Activated T-helper 1 cell treated with anti-CD3 and anti-CD28 coated beads, Interleukin-2, amount 50 U/mL, for 16 hours (primary cell): ENCODE measurements at regions not wholly inside any gene's neighbourhood (a gene's known extent, or its start where the extent isn't known, plus 50 kb on each side); places are given as distances from the start of the nearest gene placed in this dataset.
"Not testable (repeated sequence)": the region's sequence is repeated elsewhere in the genome, so short reads cannot be mapped to it uniquely, and the experiment has no call there.

Experiments used
- DNase-seq, 2 donors: peaks; one replicate each; pipeline ENCODE4 v3.0.0-alpha.2; 2020; ENCODE audit warnings: low read depth in 1 of 2, low spot score in 1 of 2

DNA sequence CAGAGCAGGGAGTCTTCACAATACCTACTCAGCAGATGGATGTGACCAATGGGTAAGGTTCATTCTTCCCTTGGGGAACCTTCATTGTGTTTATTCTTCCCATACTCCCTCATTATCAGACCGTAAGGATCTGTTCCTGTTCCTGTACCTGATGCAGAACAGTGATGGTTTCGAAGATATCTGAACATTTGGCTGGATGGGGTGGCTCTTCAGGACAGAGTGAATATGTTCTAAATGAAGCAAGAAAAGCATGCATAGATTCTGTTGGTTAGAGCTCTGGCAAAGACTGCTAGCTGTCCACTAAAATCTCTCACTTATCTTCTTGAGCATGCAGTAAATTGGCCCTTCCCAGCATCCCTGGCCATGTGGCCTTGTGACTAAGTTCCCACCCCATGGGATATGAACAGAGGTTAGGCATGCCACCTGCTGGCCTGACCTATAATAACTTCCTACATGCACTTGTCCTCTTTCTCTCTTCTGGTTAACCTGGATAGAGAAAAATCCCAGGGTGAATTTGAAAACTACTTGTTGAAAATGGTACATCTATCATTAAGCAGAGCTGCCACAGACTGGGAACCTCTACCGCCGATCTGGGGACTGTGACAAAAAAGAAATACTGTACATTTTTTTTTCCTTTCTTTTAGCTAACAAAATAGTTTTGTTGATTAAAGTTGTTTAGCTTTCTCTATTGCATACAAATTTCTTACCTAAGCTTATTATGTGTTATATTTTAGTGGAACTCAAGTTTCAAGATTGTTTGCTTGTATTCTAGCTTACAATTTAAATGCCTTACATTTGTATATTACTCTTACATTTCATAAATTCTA, 60.0 kb upstream of the BANK1 start:
- peak in 1 of 2 donors; percentile 7 for DNase-seq

DNA sequence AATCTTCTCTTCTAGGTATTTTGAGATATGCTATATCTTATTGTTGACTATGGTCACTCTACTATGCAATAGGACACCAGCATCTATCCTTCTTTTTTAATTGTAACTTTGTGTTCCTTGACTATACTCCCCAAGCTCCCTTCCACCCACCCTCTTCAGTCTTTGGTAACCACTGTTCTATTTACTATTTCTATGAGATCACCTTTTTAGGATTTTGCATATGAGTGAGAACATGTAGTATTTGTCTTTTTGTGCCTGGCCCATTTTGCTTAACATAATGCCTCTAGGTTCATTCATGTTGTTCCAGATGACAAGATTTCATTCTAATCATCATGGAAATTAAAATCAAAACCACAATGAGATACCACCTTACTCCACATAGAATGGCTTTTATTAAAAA, 63.3 kb upstream of the BANK1 start:
- DNase-seq, result no peak

DNA sequence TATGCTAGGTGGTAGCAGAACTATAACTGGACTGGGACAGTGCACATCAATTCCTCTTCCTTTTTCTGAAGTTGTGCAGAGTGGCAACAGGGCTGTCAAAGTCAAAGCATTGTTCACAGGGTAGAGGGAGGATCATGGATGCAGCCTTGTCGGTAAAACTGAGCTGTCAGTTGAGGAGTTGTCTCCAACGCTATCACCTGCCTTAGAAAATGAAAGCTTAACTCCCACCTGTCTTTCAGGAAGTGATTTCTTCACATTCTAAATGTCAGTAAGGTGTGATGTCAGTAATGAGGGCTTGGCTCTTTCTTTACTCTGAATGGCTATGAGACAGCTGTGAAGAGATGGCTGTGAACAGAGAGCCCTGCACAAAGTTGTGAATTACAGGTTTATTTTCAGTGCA, 66.4 kb upstream of the BANK1 start:
- DNase-seq, result no peak

DNA sequence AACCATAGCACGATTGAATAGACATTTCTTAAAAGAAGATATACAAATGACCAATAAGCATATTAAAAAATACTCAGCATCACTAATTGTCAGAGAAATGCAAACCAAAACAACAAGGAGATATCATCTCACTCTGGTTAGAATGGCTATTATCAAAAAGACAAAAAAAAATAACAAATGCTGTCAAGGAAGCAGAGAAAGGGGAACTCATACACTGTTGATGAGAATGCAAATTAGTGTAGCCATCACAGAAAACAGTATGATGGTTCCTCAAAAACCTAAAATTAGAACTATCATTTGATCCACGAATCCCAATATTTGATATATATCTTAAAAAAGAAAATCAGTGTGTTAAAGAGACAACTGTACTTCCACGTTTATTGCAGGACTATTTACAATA, 71.7 kb upstream of the BANK1 start:
- no peak for DNase-seq

DNA sequence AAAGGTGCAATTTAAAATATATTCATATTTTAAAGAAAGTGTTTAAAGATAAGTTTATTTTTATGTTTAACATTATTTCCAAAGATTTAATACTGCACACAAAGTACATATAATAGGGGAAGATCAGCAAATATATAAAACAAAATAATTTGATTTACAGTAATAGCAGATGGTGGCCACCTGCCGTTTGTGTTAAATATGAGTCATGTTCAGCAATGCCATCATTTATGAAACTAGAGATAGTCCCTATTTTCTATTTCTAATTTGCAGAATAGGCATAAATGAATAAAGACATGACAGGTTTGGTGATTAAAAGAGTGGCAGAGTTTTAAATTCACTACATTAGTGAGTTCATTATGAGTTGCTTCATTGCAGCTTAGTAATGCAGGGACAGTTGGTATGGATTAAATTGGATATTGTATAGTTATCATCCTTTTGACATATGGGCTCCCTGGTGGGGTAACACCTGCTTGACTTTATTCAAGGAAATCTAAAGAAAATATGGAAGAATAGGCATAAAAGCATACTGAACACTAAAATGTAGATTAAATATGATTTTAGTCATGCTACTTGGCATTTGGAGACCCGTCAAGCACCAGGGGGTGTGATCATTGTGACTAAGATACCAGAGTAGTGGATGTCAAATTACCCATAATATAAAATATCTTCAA, 78.8 kb upstream of the BANK1 start:
- no peak for DNase-seq

DNA sequence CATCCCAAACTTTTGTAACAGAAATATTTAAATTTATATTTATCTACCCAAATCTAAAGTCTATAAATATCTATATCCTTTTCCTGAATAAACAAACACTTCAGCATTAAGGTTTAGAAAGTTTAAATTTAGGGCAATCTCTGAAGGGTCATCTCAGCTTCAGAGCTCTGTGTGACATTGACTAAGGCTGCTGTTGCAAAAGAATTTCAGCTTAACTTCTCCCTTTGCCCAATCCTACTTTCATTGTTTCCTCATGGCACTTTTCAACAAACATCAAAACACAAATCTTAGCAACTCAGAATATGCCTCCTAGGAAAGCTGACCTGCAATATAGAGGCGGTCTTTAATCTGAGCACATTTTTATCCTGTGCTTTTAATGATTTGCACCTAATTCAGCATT, 79.7 kb upstream of the BANK1 start:
- DNase-seq, result no peak

DNA sequence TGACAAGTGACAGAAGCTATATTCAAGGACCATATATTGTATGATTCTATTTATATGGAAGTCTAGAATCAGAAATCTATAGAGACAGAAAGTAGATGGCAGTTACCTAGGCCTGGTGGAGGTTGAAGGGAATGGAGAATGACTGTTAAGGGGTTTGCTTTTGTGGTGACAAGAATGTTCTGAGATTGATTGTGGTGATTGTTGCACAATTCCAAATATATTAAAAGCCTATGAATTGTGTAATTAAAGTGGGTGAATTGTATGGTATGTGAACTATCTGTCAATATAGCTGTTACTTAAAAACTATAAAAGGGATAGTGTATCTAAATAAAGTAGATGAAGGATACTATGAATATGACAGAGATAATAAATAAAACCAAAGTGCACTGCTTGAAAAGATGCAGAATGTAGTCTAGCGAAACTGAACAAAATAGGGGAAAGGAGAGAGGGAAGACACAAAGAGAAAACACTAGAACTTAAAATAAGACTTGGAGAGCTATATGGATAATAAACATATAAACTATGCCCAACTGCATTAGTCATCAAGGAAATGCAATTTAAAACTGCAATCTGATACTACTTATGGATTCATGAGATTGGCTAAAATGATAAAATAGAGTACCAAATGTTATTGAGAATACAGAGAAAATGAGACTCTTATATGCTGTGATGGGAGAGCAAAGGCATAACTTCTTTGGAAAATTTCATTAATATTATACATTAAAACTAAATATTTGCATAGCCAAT, 82.1 kb upstream of the BANK1 start:
- no peak for DNase-seq

DNA sequence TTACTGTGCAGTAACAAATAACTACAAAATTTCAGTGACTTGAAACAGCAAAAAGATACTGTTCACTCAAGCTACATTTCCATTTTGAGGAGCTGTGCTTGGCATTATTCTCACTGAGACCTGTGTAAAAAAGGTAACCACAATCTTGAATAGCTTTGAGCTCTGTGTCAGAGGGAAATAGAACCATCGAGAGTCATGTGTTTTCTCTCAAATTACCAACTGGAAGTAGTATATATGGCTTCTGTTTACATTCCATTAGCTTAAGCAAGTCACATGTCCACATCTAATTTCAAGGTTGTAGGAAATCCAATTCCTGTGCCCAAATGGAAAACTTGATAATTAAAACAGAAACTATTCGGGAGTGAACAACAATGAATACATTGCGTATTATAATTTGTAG, 82.9 kb upstream of the BANK1 start:
- no peak for DNase-seq

DNA sequence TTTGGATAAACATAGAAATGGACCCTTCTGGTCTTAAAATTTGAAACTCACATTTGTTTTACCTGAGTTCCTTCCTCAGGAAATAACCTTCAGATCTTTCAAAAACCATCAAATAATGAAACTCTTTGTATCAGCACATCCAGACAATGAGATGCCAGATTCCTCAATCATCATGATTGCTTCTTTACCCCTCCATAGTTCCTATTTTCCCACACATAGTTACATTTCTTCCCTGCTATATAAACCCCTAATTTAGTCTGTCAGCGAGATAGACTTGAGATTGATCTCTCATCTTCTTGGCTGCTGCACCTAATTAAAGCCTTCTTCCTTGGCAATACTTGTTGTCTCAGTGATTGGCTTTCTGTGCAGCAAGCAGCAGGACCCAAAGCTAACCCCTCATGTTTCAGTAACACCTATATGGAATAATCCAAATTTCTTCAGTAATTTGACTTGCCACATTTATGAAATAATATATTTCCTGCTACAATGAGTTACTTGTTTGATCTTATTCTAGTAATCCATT, 83.9 kb upstream of the BANK1 start:
- no peak for DNase-seq

DNA sequence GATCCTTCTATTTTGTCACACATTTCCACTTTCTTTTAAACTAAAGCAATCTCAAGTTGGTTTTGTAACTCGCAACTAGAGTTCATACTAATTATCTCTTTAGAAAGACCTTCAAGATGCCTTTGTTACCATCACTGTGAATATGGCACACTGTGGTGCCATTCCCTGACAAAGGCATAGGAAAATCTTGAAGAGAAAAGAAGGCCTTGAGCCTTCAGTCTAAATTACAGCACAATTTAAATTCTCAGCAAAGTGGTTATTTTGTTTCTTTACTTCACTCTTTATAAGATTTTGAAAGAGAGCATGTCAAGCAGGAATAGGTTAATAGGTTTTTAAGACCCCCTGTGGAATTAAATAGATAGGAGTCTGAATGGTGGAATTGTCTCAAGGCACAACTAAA, 89.0 kb upstream of the BANK1 start:
- no peak for DNase-seq

DNA sequence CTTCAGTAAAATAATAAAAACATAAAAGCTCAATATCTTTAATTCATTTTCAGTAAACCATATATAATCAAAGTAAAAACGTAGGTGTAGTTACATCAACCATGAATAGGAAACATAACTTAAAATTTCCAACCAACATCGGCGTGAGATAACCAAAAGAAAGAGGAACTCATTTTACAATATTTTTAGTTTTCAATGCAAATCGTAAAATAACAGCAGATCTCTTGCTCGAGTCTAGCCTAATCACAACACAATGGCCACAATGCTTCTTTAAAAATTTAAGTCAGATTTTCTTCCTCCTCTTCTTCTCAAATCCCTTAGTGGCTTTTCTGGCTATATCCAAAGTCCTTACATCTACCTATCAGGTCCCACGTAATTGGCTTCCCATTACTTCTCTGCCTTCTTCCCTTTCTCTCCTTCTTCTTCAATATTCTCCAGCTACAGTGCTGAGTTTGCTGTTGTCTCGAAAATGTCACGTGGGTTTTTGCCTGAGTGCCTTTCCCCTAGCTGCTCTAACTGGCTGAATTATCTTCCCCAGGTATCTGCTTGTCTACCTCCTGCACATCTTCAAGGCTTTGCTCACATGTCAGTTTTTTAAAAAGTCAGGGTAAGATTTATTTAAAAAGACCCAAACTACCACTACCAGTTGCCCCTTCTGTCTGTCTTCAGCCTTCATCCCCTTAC, 90.9 kb upstream of the BANK1 start:
- DNase-seq, result no peak

DNA sequence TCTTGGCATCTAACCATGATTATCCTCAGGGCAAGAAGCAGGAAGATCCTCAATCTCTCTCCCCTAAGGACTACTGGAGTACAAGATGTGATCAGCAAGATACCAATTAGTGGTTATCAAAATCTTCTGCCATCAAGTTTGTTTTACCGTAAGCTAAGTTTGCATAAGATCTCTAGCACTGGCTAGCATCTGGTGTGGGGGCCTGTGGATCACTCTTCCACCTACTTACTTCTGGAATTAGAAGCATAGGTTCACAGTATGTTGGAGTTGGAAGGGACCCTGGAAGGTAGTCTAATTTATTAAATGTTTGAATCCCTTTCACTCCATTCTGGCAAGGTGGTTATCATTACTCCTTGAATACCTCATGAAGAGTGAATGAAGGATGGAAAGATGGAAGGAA, 93.3 kb upstream of the BANK1 start:
- DNase-seq, result no peak

DNA sequence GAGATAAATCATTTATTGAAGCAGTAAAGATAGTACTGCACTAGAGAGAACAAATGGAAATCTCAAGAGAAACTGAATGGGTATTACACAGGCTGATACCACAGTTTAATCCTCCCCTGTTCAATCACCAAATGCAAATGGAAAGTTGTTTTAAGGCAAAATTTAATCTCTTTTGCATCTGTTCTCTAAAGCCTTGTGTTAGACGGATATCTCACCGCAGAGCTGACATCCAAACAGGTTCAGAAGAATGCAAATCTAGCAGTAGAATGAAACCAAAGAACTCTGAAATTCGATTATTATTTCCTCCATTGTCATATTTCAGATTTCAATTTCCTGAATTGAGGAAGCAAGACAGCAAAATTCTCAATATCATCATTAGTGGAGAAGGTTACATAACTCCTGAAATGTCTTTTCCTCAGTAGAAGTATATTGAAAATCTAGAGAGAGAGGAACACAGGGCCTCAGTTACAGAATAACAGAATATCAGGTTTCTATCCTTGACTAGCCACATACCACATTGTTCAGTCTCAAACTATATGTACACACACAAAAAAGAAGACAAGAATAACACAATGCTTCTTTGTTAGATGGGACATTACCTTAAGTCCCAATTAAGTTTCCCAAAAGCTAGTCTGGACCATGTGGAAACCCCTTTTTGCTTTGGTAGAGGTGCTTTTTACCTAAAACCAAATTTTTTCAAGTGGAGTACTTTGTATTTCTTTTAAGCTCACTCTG, 94.1 kb upstream of the BANK1 start:
- DNase-seq, result no peak

DNA sequence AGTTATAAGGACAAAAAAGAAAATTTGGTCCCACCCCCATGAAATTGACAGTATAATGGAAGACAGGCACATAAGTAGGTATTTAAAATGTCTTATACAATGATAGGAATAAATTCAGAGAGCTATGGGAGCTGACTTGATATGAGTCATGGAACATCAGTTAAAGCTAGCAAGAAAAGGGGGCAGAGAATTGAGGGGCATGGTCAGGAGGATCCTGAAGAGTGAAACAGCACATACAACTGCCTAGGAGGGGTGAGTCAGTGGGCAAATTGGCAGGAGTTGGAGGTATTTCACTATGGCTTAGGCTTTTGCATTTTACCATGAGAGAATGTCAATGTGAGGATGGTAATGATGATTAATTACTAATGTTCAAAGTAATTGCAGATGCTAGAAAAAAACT, 95.4 kb upstream of the BANK1 start:
- no peak for DNase-seq

DNA sequence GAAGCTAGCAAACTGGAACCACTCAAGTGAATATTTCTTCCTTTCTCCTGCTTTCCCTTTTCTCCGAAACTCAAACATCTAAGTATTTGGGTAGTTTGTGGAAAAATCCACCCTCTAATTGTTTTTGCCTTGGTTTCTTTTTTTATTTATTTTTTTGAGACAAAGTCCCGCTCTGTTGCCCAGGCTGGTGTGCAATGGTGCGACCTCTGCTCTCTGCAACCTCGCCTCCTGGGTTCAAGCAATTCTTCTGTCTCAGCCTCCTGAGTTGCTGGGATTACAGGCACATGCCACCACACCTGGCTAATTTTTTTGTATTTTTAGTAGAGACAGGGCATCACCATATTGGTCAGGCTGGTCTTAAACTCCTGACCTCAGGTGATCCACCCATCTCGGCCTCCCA, 96.1 kb upstream of the BANK1 start:
- not testable (repeated sequence) for DNase-seq

DNA sequence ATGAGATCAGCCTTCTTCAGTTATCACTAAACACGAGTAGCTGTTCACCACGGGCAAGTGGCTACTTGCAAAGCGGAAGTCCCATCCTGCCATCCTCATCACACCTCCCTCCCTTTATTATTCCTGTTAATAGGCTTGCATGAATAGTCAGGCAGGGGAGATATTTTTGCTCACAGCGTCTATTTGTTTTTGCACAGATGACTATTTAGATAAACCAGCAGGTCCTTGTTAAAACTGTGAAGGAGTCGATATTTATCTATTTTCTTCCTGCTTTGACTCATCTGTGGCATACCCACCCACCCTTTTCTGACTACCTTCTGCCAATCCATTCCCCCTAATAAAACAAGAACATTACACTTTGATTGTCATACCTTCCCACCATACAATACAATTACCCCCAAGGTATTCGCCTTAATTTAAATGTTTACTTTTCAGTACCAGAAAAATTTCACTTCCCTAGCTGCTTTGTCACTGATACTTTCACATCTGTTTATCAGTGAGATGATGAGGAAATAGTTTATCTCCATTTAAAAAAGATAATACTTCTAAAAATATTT, 96.6 kb upstream of the BANK1 start:
- DNase-seq, result no peak

DNA sequence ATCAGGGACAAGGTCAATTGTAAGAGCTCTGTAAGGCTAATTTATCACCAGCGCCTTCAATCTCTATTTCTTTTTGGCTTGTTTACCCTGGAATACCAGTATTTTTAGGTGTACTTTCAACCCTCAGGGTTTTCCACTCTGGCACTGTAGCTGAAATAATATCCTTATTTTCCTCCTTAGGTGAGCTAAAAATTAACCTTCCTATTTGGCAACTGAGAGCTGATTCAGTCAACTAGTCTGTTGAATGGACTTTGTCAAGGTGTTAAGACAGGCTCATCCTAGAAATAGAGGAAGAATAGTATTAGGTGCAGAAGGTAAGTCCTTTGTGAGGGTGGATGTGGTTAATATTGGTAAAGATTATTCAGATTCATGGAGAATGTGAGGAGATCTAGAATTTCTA, 101.3 kb upstream of the BANK1 start:
- no peak for DNase-seq

DNA sequence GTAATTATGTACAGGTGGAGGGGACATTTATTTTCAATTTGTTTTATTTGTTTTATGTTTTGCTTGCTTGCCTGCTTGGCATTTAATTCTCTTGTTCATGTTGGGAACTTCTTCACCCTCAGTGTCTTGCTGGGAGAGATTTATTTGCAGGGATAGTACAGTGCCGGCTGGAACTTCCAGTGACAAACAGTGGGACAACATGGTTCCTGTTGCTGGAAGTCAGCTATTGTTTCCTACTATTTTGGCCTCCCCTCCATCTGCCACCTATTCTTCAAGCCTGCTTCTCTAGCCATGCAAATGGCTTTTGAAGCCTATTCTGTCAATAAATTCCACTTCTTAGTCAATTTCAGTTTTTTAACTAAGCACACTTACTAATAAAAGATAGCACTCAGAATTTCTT, 105.4 kb upstream of the BANK1 start:
- no peak for DNase-seq

DNA sequence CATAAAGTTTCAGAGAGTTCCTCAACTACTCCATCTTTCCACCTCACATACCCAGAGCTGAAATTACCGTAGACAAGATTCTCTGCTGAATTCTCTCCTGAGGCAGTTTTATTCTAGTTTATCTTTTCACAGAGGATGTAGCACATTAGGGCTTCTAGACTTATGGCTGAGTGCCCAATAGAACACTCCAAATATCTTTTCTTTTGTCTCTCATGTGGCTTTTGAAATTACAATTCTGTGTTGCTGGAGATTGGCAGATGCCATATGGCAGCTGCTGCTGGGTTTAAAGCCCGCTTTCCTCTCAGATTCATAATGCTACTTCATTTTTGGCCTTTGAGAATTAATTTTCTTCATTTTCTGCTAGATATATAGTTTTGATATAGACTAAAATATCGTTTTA, 107.6 kb upstream of the BANK1 start:
- no peak for DNase-seq

DNA sequence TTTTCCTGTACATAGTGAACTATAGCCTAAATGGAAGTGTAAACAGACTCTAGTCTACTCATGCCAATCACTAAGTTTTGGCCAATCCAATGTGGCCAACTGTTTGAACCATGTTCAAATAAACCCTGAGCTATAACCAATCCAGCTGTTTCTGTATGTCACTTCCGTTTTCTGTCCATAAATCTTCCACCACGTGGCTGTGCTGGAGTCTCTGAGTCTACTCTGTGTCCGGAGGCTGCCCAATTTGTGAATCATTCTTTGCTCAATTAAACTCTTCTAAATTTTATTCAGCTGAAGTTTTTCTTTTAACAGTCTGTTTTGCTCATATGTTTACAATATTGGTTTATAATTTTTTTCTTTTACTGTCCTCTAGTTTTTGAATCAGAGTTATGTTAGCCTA, 112.3 kb upstream of the BANK1 start:
- no peak for DNase-seq
